ENCODE measurements at regions not wholly inside any gene's neighbourhood (a gene's known extent, or its start where the extent isn't known, plus 50 kb on each side); places are given as distances from the start of the nearest gene placed in this dataset.

DNA sequence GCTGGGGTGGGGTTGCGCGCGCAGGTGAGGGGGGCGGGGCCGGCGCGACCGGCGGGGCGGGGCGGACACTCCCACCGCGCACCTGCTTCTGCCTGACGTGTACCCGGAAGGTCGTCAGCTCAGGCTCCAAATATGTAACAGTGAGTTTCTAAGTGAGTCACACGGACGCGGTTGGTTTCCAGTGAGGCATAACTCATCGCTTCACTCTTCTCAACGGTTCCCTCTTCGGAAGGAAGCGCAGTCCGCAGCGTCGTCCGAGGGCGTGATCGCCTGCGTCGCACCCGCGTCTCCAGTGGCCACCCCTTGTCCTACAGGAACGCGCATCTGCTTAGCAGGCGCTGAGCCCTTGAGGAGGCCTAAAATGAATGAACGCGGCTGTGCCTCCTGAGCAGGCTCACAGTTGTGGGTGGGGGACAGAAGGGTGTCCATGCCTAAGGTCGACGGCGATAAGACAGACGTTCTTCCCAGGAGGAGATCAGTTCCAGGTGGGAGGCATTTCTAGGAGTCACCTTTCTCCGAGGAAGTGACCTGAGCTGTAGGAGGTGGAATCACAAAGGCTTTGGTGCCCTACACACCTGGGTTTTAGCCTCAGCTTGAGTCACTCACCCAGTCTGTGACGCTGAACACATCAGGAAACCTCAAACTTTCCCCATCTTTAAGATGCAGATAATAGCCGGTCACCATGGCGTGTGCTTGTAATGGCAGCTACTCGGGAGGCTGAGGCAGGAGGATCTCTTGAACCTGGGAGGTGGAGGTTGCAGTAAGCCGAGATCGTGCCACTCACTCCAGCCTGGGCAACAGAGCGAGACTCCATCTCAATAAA, 50.9 kb upstream of the EZR start:
- TF ChIP-seq, protein P1, sequence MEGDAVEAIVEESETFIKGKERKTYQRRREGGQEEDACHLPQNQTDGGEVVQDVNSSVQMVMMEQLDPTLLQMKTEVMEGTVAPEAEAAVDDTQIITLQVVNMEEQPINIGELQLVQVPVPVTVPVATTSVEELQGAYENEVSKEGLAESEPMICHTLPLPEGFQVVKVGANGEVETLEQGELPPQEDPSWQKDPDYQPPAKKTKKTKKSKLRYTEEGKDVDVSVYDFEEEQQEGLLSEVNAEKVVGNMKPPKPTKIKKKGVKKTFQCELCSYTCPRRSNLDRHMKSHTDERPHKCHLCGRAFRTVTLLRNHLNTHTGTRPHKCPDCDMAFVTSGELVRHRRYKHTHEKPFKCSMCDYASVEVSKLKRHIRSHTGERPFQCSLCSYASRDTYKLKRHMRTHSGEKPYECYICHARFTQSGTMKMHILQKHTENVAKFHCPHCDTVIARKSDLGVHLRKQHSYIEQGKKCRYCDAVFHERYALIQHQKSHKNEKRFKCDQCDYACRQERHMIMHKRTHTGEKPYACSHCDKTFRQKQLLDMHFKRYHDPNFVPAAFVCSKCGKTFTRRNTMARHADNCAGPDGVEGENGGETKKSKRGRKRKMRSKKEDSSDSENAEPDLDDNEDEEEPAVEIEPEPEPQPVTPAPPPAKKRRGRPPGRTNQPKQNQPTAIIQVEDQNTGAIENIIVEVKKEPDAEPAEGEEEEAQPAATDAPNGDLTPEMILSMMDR (IDR thresholded peaks at IDR 0.05; ENCODE audit: borderline replicate concordance, control extremely low read depth, extremely low read depth, insufficient read depth, missing control alignments), result peak; percentile 31
- DNase-seq (ENCODE audit: low spot score), result peak; percentile 98
- in situ Hi-C loops (cut with MboI; ENCODE audit: low sequenced_read_pairs, unreplicated experiment), result no loop called here

DNA sequence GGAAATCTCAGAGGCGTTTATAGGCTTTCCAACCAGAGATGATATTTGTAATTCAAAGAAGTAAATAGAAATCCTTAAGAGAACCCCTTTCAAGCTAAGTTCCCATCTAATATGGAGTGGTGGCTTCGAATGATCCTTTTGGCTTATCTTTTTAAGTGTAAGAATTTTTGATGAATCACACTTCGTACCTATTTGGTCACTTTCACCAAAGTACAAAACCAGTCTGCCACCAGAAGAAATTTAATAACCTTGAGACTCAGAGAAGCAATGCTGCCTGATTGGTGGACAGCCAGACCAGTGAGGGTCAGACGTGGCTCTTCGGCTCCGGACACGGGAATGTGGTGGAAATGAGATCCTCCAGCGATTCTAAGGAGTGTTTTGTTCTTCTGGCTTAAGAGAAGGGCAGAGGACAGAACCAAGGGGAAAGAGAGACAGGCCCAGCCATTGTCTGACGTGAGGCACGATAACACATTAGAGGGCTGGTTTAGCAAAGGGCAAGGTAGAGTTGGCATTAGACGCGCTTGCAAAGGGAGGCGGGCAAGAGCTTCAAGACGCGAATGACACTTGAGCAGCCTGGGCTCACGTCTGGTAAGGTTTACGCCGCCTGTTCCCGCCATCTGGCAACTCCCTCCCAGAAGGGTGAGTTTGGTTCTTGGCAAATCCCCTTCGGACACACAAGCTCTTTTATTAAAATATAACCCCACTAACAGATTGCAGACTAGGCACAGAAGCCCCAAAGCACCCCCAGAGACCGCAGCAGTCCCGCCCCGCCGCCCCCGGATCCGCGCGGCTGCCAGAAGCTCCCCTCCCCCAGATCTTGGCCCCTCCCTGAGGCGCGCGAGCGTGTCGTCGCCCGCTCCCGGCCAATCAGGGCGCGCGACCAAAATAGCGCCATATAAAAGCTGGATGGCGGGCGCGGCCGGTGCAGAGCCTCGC, 50.0 kb upstream of the EZR start:
- in situ Hi-C loops (cut with MboI; ENCODE audit: low sequenced_read_pairs, unreplicated experiment), result no loop called here
- TF ChIP-seq, protein P1 (IDR thresholded peaks at IDR 0.05; ENCODE audit: borderline replicate concordance, control extremely low read depth, extremely low read depth, insufficient read depth, missing control alignments), result peak; percentile 4
- DNase-seq (ENCODE audit: low spot score), result no peak
